Esophagus muscularis mucosa (tissue), 4 donors: ENCODE measurements at regions not wholly inside any gene's neighbourhood (a gene's known extent, or its start where the extent isn't known, plus 50 kb on each side); places are given as distances from the start of the nearest gene placed in this dataset.

Experiments
- EP300 ChIP-seq: sonication (generic); formaldehyde crosslinking; IDR thresholded peaks from one replicate; pipeline ENCODE4 v1.6.1; 2017; ENCODE audit warnings: antibody characterized with exemption
- POLR2A ChIP-seq: fragments of 450-650 bp; IDR thresholded peaks from one replicate; pipeline ENCODE4 v1.6.1; 2017; ENCODE audit warnings: antibody characterized with exemption, moderate library complexity, mild to moderate bottlenecking, low read depth
- POLR2AphosphoS5 ChIP-seq, 2 donors: sonication (generic); formaldehyde crosslinking; IDR thresholded peaks; one replicate each; pipeline ENCODE4 v1.6.1; 2017; ENCODE audit warnings: antibody characterized with exemption in 2 of 2
- TF ChIP-seq, protein P1 (sequence below), 3 experiments: fragments of 200-600 bp in 2 of 3; fragments of 450-650 bp in 1 of 3; sonication (generic) in 2 of 3; IDR thresholded peaks; one replicate each; pipeline ENCODE4 v1.5.1; 2017 to 2019; ENCODE audit warnings: antibody characterized with exemption in 3 of 3, mild to moderate bottlenecking in 2 of 3, moderate library complexity in 1 of 3

DNA sequence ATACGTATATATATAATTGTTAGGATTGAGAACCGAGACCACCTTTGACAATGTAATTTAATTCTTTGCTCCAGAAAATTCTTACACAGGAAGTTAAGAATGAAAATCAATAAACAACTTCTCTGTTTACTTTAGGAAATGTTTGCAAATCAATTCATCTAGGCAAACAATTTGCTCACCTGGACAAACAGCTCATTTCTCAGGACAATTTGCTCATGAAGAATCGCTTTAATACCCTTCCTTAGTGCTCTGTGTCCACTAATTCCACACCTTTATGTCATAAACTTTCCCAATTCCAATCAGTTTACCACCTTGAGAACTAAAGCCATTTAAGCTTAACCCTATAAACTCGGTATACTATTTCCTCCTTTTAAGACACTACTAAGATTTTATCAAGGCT lies 292.2 kb downstream of the BCHE start:
- TF ChIP-seq, protein P1, sequence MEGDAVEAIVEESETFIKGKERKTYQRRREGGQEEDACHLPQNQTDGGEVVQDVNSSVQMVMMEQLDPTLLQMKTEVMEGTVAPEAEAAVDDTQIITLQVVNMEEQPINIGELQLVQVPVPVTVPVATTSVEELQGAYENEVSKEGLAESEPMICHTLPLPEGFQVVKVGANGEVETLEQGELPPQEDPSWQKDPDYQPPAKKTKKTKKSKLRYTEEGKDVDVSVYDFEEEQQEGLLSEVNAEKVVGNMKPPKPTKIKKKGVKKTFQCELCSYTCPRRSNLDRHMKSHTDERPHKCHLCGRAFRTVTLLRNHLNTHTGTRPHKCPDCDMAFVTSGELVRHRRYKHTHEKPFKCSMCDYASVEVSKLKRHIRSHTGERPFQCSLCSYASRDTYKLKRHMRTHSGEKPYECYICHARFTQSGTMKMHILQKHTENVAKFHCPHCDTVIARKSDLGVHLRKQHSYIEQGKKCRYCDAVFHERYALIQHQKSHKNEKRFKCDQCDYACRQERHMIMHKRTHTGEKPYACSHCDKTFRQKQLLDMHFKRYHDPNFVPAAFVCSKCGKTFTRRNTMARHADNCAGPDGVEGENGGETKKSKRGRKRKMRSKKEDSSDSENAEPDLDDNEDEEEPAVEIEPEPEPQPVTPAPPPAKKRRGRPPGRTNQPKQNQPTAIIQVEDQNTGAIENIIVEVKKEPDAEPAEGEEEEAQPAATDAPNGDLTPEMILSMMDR (IDR thresholded peaks at IDR 0.05): no peak
- TF ChIP-seq POLR2A (no peak), POLR2AphosphoS5 (IDR thresholded peaks at IDR 0.05) (no peak), EP300 (no peak)
